SK-N-SH treated with all-trans-retinoic acid at 6 μM for 48 hours (cell line): ENCODE measurements at regions not wholly inside any gene's neighbourhood (a gene's known extent, or its start where the extent isn't known, plus 50 kb on each side); places are given as distances from the start of the nearest gene placed in this dataset.

Source experiments
- ATAC-seq: fragments of 200-7000 bp; cut with Tn5 transposase; 3 replicates; pipeline ENCODE4 v1.9.1; 2020; ENCODE audit warnings: mild to moderate bottlenecking, moderate library complexity
- BACH2 ChIP-seq: fragments of 250-450 bp; sonication (Bioruptor Pico); IDR thresholded peaks from 2 replicates; pipeline ENCODE4 v1.9.0; 2021; ENCODE audit warnings: mild to moderate bottlenecking, borderline replicate concordance
- CREB5 ChIP-seq: fragments of 250-450 bp; sonication (Bioruptor Pico); IDR thresholded peaks from 2 replicates; pipeline ENCODE4 v1.5.1; 2020; ENCODE audit warnings: low read depth, mild to moderate bottlenecking, moderate library complexity
- CSRNP3 ChIP-seq: fragments of 250-450 bp; sonication (Bioruptor Pico); IDR thresholded peaks from 2 replicates; pipeline ENCODE4 v1.5.1; 2021; ENCODE audit warnings: mild to moderate bottlenecking, moderate library complexity
- GLIS3 ChIP-seq: fragments of 250-450 bp; sonication (Bioruptor Pico); IDR thresholded peaks from 2 replicates; pipeline ENCODE4 v1.5.0; 2020; ENCODE audit warnings: mild to moderate bottlenecking, moderate library complexity
- ISL1 ChIP-seq: fragments of 250-450 bp; sonication (Bioruptor Pico); IDR thresholded peaks from 2 replicates; pipeline ENCODE4 v2.1.2; 2022; ENCODE audit warnings: mild to moderate bottlenecking, moderate library complexity
- PATZ1 ChIP-seq: fragments of 250-450 bp; sonication (Bioruptor Pico); IDR thresholded peaks from 2 replicates; pipeline ENCODE4 v1.8.0; 2020; ENCODE audit warnings: mild to moderate bottlenecking, moderate library complexity, borderline replicate concordance
- POU6F1 ChIP-seq: fragments of 250-450 bp; sonication (Bioruptor Pico); IDR thresholded peaks from 2 replicates; pipeline ENCODE4 v1.8.0; 2021; ENCODE audit warnings: low read depth, mild to moderate bottlenecking, moderate library complexity, borderline replicate concordance
- RARB ChIP-seq: fragments of 250-450 bp; sonication (Bioruptor Pico); IDR thresholded peaks from 2 replicates; pipeline ENCODE4 v1.8.0; 2021; ENCODE audit warnings: mild to moderate bottlenecking, moderate library complexity
- TOX ChIP-seq: fragments of 250-450 bp; sonication (Bioruptor Pico); IDR thresholded peaks from 2 replicates; pipeline ENCODE4 v1.8.0; 2021; ENCODE audit warnings: mild to moderate bottlenecking, moderate library complexity, borderline replicate concordance
- TSHZ2 ChIP-seq: fragments of 250-450 bp; sonication (Bioruptor Pico); IDR thresholded peaks from 2 replicates; pipeline ENCODE4 v1.5.0; 2020; ENCODE audit warnings: mild to moderate bottlenecking, moderate library complexity
- ZC3H10 ChIP-seq: fragments of 250-450 bp; sonication (Bioruptor Pico); IDR thresholded peaks from 2 replicates; pipeline ENCODE4 v1.5.1; 2021; ENCODE audit warnings: mild to moderate bottlenecking, moderate library complexity
- ZFP3 ChIP-seq: fragments of 250-450 bp; sonication (Bioruptor Pico); IDR thresholded peaks from 2 replicates; pipeline ENCODE4 v1.5.0; 2020; ENCODE audit warnings: mild to moderate bottlenecking, moderate library complexity
- ZNF565 ChIP-seq: fragments of 450-650 bp; formaldehyde crosslinking; conservative IDR thresholded peaks from 2 replicates; pipeline ENCODE4 v1.5.0; 2020; ENCODE audit warnings: low read depth, mild to moderate bottlenecking, moderate library complexity
- ZNF70 ChIP-seq: fragments of 450-650 bp; formaldehyde crosslinking; IDR thresholded peaks from 2 replicates; pipeline ENCODE4 v1.5.0; 2020; ENCODE audit warnings: mild to moderate bottlenecking, moderate library complexity
- ZNF8 ChIP-seq: fragments of 450-650 bp; formaldehyde crosslinking; IDR thresholded peaks from 2 replicates; pipeline ENCODE4 v1.5.0; 2020; ENCODE audit warnings: mild to moderate bottlenecking, moderate library complexity

- no peak for ATAC-seq
Observed at GRCh38 chr19:30149300-30149699, 207.3 kb downstream of the URI1 start.

GRCh38 chr19:30150626-30151025 lies 208.6 kb downstream of the URI1 start:
- no peak for TF ChIP-seq TSHZ2 (CRISPR knock-in tag)
- no peak for TF ChIP-seq ZFP3
- TF ChIP-seq ZC3H10 (CRISPR knock-in tag): no peak
- no peak for TF ChIP-seq BACH2 (CRISPR knock-in tag)
- TF ChIP-seq CSRNP3 (CRISPR knock-in tag): no peak
- TF ChIP-seq ZNF8 (CRISPR knock-in tag): no peak
- TF ChIP-seq ZNF70 (CRISPR knock-in tag): no peak
- no peak for TF ChIP-seq POU6F1 (CRISPR knock-in tag)
- no peak for TF ChIP-seq GLIS3
- no peak for ATAC-seq

More at GRCh38 chr19:30149300-30149699, 207.3 kb downstream of the URI1 start:
- TF ChIP-seq POU6F1 (CRISPR knock-in tag) (no peak), RARB (CRISPR knock-in tag) (no peak), CREB5 (CRISPR knock-in tag) (no peak), TSHZ2 (CRISPR knock-in tag) (no peak), PATZ1 (no peak), ISL1 (CRISPR knock-in tag) (no peak), ZNF70 (CRISPR knock-in tag) (no peak), TOX (no peak), ZNF565 (CRISPR knock-in tag) (no peak)

GRCh38 chr19:30151081-30151480 lies 209.0 kb downstream of the URI1 start:
- no peak for TF ChIP-seq CREB5 (CRISPR knock-in tag)
- ATAC-seq: no peak
